ENCODE measurements at regions not wholly inside any gene's neighbourhood (a gene's known extent, or its start where the extent isn't known, plus 50 kb on each side); places are given as distances from the start of the nearest gene placed in this dataset.

GRCh38 chr3:145182196-145182911 is 978.6 kb downstream of the PLOD2 start:
- no peak for DNase-seq
- H3K27ac Mint-ChIP-seq, result no peak overlapping the region
- no peaks in the 10 kb centered on the region for H3K36me3 Mint-ChIP-seq (ENCODE audit: low read depth)
- no peaks in the 10 kb centered on the region for H3K4me1 Mint-ChIP-seq (ENCODE audit: low read depth)
- no peaks in the 10 kb centered on the region for H3K27me3 Mint-ChIP-seq (ENCODE audit: insufficient read depth)
- H3K9me3 Mint-ChIP-seq, result peaks cover 13% of the 10 kb centered on the region
- no peak for TF ChIP-seq CTCF (IDR thresholded peaks at IDR 0.05)
- H3K4me3 Mint-ChIP-seq, result no peak overlapping the region

DNA sequence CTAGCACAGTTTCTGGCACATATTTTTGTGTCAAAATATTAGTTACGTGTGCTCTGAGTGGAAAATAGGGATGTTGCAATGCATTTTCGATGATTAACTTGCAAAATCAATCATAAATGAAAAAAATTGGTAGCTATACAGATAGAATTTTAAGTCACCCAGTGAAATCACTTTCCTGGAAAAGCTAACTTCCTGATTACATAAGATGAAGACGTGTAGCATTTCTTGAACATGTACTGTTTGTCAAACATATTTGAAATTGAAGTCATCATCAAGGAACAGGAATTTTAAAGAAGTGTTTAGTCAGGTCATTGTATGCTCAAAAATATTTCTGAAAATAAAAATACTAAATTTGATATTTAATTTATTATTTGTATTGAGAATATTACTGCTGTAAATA is 977.7 kb downstream of the PLOD2 start:
- DNase-seq, result no peak
- no peak overlapping the region for H3K27ac Mint-ChIP-seq

DNA sequence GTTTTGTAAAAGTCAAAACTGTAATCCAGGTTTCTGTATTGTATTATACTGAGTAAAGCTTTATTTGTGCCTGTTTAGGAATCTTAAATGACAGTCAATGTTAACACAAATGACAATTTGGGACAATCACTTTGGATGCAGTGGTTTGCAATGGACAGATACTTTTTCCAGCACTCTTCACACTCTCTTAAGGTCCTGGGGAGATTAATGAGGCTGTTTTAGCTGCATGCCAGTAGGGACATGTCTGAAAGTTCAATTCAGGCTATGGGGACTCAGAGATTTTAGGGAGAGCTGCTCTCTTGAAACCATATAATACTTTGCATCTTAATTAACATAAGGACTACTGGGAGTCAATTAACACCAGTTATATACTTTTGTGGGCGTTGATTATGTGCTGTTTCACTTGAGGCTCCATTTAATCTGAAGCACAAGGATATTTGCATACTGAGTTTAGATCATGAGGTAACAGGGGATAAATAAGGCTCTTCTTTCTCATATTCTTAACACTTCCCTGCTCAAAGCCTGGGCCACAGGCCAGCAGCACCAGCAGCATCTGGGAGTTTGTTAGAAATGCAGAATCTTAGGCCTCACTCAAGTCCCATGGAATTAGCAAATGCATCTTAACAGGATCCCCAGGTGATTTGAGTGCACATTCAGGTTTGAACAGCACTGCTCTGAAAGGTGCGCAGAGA is 972.8 kb downstream of the PLOD2 start:
- Mint-ChIP-seq H3K4me3 (no peak overlapping the region), H3K4me1 (ENCODE audit: low read depth) (no peaks in the 10 kb centered on the region), H3K36me3 (ENCODE audit: low read depth) (no peaks in the 10 kb centered on the region), H3K27ac (no peak overlapping the region), H3K27me3 (ENCODE audit: insufficient read depth) (no peaks in the 10 kb centered on the region), H3K9me3 (peaks cover 21% of the 10 kb centered on the region)
- TF ChIP-seq CTCF (IDR thresholded peaks at IDR 0.05), result no peak
- DNase-seq, result no peak

More for the DNA sequence above, 977.7 kb downstream of the PLOD2 start:
- TF ChIP-seq CTCF (IDR thresholded peaks at IDR 0.05), result no peak
- Mint-ChIP-seq H3K27me3 (ENCODE audit: insufficient read depth) (no peaks in the 10 kb centered on the region), H3K4me3 (no peak overlapping the region), H3K4me1 (ENCODE audit: low read depth) (no peaks in the 10 kb centered on the region), H3K9me3 (peaks cover 16% of the 10 kb centered on the region), H3K36me3 (ENCODE audit: low read depth) (no peaks in the 10 kb centered on the region)

DNA sequence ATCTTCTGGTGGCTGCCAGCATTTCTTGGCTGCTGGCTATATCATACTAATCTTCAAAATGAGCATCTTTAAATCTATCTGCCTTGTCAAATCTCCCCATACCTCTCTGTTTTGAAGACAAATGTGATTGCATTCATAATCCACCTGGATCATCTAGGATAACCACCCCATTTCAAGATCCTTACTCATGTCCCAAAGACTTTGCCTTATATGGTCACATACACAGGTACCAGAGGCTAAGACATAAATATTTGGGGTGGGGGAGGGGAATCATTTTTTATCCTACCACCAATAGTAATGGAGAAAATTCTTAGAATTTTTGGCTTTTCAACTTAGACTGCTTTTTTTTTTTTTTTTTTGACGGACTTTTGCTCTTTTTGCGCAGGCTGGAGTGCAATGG is 970.8 kb downstream of the PLOD2 start:
- no peaks in the 10 kb centered on the region for H3K36me3 Mint-ChIP-seq (ENCODE audit: low read depth)
- TF ChIP-seq CTCF (IDR thresholded peaks at IDR 0.05), result no peak
- no peak for DNase-seq
- no peak overlapping the region for H3K27ac Mint-ChIP-seq
- H3K4me3 Mint-ChIP-seq, result no peak overlapping the region
- H3K27me3 Mint-ChIP-seq (ENCODE audit: insufficient read depth), result no peaks in the 10 kb centered on the region
- H3K9me3 Mint-ChIP-seq, result peaks cover 26% of the 10 kb centered on the region
- no peaks in the 10 kb centered on the region for H3K4me1 Mint-ChIP-seq (ENCODE audit: low read depth)

DNA sequence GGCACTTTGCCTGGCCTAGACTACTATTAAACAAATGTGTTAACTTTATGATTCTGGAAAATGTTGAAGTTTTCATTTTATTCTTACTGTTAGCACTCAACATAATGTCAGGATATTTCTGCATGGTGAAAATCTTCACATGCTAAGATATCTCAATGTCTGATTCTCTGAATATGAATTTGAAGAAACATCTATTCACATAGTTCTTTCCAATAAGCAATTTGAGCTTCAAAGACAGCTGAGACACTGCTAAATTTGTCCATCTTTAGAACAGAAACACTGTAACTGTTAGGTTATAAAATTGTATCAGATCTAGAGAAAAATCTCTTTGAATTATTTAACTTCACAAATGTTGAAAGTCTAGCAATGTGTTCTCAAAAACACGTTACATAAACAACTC is 970.2 kb downstream of the PLOD2 start:
- DNase-seq, result no peak
- Mint-ChIP-seq H3K4me3 (no peak overlapping the region), H3K4me1 (ENCODE audit: low read depth) (no peaks in the 10 kb centered on the region), H3K9me3 (peaks cover 26% of the 10 kb centered on the region), H3K27me3 (ENCODE audit: insufficient read depth) (no peaks in the 10 kb centered on the region), H3K36me3 (ENCODE audit: low read depth) (no peaks in the 10 kb centered on the region), H3K27ac (no peak overlapping the region)
- TF ChIP-seq CTCF (IDR thresholded peaks at IDR 0.05), result no peak
